ENCODE measurements at regions not wholly inside any gene's neighbourhood (a gene's known extent, or its start where the extent isn't known, plus 50 kb on each side); places are given as distances from the start of the nearest gene placed in this dataset.

DNA sequence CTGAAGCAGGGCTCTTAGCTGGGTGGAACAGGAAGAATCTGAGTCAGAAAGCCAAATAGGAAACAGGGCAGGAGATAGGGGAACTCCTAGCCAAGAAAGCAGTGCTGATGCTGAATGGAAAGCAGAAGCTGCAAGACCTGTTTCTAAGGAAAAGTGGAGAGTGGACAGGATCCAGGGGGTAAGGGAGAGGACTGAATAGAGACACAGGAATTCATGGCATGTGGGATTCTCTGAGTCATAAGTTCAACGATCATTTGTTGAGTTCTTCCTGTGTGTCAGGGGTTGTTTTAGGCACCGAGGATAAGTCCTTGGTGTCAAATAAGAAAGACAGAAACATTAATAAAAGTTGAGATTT lies 153.8 kb upstream of the FGGY start:
- TF ChIP-seq, protein P1, sequence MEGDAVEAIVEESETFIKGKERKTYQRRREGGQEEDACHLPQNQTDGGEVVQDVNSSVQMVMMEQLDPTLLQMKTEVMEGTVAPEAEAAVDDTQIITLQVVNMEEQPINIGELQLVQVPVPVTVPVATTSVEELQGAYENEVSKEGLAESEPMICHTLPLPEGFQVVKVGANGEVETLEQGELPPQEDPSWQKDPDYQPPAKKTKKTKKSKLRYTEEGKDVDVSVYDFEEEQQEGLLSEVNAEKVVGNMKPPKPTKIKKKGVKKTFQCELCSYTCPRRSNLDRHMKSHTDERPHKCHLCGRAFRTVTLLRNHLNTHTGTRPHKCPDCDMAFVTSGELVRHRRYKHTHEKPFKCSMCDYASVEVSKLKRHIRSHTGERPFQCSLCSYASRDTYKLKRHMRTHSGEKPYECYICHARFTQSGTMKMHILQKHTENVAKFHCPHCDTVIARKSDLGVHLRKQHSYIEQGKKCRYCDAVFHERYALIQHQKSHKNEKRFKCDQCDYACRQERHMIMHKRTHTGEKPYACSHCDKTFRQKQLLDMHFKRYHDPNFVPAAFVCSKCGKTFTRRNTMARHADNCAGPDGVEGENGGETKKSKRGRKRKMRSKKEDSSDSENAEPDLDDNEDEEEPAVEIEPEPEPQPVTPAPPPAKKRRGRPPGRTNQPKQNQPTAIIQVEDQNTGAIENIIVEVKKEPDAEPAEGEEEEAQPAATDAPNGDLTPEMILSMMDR (IDR thresholded peaks at IDR 0.05) = no peak
- no peak for TF ChIP-seq POLR2A (IDR thresholded peaks at IDR 0.05)

All from thyroid gland (tissue), 4 donors.